ENCODE measurements at regions not wholly inside any gene's neighbourhood (a gene's known extent, or its start where the extent isn't known, plus 50 kb on each side); places are given as distances from the start of the nearest gene placed in this dataset.
"Not testable (repeated sequence)": the region's sequence is repeated elsewhere in the genome, so short reads cannot be mapped to it uniquely, and the experiment has no call there.

DNA sequence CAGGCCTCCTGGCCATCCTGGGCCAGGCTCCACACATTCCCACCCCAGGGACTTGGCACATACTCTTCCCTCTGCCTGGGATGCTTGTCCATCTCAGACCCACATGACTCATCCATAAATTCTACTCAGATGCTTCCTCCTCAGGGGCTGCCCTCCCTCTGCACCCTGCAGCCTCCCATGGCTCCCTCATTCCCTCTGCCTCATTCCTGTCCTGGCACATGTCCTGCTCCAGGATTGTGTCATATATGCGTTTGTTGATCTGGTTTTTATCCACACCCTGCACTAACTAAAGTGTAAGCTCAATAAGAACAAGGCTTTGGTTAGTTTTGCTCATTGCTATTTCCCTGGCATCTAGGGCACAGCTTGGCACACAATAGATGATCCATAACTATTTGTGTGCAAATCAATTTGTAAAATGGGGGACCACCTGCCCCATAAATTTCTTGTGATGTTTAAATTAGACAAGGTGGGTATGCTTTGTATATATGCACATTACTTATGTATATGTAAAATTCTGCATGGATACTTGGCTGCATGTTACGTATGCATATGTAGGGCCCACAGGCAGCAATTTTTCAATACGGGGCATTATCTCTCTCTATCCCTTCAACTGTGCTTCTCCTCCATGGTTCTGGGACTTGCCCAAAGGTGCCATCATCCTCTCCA lies 191.4 kb downstream of the PTPRU start:
- no peak for DNase-seq

- no peak for DNase-seq
These were observed 190.5 kb downstream of the PTPRU start for GRCh38 chr1:29426701-29427279.

DNA sequence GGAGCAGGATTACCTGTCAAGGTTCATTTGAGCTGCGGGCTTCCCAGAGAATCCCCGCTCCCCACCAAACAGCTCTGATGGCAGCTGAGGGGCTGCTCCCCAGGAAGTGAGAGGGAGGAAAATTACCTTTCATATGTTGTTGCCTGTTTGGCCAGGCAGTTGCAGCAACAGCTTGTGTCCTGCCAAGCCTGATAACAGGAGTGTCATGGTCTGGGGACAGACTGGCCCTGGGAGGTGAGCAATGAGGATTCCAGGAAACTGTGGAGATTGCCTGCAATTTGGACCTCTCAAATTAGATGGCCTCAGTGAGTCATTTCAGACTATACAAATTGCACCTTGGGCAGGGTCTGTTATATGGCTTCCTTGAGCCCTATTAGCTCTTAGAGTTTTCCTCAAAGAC lies 189.3 kb downstream of the PTPRU start:
- DNase-seq: no peak

DNA sequence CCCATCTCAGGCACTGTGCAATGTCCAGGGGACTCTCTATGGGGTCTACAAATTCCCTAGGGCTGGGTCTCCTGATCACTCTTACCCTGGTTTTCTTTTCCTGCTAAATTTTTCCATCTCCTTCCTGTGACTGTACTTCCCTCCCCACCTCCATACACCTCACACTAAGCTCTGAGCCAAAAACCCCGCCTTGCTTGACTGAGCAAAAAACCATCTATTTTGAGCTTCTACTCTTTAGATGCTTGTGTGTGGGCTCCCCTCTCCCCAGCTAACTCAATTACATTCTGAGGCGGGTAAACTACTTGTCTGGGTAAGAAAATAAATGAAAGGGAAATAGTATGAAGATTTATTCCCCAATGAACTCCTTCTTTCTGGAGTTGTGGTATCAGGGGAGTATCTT lies 187.9 kb downstream of the PTPRU start:
- no peak for DNase-seq

DNA sequence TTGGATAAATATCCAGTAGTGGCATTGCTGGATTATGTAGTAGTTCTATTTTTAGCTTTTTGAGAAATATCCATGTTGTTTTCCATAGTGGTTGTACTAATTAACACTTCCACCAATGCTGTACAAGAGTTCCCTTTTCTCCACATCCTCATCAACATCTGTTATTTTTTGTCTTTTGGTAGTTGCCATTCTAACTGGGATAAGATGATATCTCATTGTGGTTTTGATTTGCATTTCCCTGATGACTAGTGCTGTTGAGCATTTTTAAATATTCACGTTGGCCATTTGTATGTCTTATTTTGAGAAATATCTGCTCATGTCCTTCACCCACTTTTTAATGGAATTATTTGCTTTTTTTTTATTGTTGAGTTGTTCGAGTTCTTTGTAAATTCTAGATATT lies 183.9 kb downstream of the PTPRU start:
- DNase-seq: no peak

- no peak for DNase-seq
These were observed 181.6 kb downstream of the PTPRU start for GRCh38 chr1:29417971-29418370.

GRCh38 chr1:29417147-29417858 lies 181.0 kb downstream of the PTPRU start:
- no peak for DNase-seq

- DNase-seq: no peak
These were observed 180.2 kb downstream of the PTPRU start for GRCh38 chr1:29416267-29417146.

- DNase-seq: no peak
These were observed 179.5 kb downstream of the PTPRU start for GRCh38 chr1:29415861-29416260.

DNA sequence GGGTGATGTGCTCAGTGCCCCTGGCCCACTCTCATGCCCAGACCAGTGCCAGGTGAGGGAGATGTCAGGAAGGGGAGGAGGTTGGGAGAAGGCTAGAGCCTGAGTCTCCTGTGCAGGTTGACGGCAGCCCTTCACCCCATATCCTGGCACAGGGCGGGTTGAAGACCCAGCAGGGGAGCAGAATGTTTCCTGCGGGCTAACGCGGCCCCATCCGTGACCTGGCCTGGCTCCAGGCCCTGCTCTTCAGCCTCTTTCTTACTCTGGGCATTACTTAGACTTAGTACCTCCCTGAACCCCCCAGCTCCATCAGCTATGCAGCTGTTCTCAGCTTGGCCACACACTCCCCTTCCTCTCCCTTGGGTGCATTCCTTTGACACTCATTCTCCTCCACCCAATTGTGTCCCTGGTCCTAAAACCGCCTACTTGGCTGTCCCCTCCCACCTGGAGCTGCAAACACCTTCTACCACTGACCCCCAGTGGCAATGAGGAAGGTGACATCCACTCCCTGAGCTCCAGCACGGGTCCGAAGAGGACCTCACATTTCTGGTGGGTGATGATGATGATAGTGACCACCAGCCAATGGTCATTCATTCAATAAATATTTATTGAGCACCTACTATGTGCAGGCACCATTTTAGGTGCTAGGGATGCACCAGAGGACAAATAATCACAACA lies 179.0 kb downstream of the PTPRU start:
- DNase-seq: no peak

DNA sequence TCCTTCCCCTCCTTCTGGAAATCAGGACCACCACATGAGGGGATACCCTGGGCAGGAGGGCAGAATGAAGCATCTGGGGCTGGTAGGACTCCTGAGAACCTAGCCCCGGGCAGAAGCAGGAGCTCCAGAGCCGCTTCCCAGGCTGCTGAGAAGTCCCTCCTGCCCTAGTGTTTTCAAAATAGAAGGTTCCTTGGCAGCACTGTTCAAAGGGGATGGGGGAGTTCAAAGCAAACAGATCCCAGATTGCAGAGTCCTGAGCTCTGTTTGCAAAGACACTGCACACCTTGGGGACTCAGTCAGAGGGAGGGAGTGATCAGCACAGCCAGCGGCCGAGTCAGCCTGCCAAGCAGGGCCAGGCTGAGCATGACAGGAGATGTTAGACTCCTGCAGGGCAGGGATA lies 177.8 kb downstream of the PTPRU start:
- DNase-seq: no peak

GRCh38 chr1:29413661-29414060 lies 177.3 kb downstream of the PTPRU start:
- no peak for DNase-seq

- no peak for DNase-seq
These were observed 176.3 kb downstream of the PTPRU start for GRCh38 chr1:29412591-29412990.

GRCh38 chr1:29410476-29410875 lies 174.2 kb downstream of the PTPRU start:
- no peak for DNase-seq

DNA sequence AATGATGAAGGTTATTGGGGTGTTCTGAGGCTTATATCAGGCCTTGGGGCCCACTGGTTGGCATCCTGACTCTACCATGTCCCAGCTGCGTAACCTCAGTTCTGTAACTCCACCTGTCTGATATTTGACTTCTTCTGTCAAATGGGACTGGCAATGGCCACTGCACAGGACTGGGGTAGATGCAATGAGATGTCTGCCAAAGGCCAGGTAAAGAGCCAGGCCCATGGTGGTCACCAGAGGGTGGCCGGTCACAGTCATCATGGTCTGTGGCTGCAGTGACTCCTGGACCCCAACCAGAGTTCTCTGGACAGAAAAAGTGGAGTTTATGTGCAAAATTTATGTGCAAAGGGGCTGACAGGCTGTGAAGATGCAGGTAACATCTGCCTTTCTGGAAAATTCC lies 173.3 kb downstream of the PTPRU start:
- DNase-seq: no peak

DNA sequence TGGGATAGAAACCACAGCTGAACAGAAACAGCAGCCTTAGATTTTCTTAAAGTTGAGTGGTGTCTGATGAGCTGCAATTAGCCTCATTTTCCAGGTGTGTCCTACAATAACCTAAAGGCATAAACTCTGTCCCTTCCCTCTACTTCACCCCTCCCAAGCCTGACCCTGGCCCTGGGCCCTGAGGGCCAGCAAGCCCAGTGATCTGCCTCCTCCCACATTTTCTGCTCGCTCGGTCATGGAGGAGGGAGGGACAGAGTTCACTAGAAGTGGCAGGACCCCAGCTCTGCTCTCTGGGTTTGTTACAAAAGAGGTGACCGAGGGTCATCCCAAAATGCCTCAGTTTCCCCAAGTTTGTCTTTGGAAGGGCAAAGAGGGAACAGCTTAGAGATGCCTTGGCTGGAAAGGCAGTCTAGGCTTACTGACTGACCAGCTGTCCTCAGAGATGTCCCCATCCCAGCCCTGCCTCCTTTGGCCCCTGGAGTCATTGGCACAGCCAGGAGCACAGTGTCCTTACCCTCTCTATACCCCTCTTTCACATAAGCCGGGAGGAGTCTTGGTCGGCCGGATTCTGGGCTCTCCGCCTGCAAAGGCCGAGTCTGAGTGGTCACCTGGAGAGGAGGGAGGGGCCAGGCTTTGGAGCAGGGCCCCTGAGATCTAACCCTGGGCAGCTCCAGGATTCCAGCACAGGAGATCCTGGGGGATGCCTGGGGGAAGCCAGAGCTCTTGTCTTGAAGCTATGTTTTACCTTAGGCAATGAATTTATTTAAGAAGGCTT lies 172.7 kb downstream of the PTPRU start:
- no peak for DNase-seq

- no peak for DNase-seq
These were observed 170.5 kb downstream of the PTPRU start for GRCh38 chr1:29406814-29407213.

GRCh38 chr1:29400203-29400602 lies 163.9 kb downstream of the PTPRU start:
- not testable (repeated sequence) for DNase-seq

DNA sequence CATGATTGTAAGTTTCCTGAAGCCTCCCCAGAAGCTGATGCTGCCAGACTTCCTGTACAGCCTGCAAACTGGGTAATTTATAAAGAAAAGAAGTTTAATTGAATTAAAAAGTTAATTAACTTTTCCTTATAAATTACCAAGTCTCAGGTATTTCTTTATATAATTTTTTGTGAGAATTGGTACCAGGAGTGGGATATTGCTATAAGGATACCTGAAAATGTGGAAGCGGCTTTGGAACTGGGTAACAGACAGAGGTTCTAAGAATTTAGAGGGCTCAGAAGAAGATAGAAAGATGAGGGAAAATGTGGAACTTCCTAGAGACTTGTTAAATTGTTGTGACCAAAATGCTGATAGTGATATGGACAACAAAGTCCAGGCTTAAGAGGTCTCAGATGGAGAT lies 163.1 kb downstream of the PTPRU start:
- DNase-seq: no peak

- DNase-seq: no peak
These were observed 162.1 kb downstream of the PTPRU start for GRCh38 chr1:29398431-29398830.

- no peak for DNase-seq
These were observed 161.7 kb downstream of the PTPRU start for GRCh38 chr1:29397981-29398380.

- no peak for DNase-seq
These were observed 160.9 kb downstream of the PTPRU start for GRCh38 chr1:29397256-29397590.

Measured in GDM1 (cell line).